OCI-LY1 (cell line): ENCODE measurements at regions not wholly inside any gene's neighbourhood (a gene's known extent, or its start where the extent isn't known, plus 50 kb on each side); places are given as distances from the start of the nearest gene placed in this dataset.

Experiments
- CTCF ChIP-seq: fragments of 200-600 bp; sonication (generic), shearing (Covaris generic); IDR thresholded peaks from 2 replicates; pipeline ENCODE4 v1.5.1; 2017; ENCODE audit warnings: mild to moderate bottlenecking, antibody characterized with exemption, low read length, moderate library complexity, mixed read lengths
- EZH2 ChIP-seq: fragments of 200-600 bp; sonication (generic), shearing (Covaris generic); IDR thresholded peaks from 2 replicates; pipeline ENCODE4 v1.8.0; 2017; ENCODE audit warnings: borderline replicate concordance, mixed run types, mild to moderate bottlenecking, antibody characterized with exemption, low read length, moderate library complexity, mixed read lengths

GRCh38 chr5:74969726-74970125 is 82.6 kb downstream of the GCNT4 start:
- no peak for TF ChIP-seq CTCF
- no peak for TF ChIP-seq EZH2
